ENCODE measurements at regions not wholly inside any gene's neighbourhood (a gene's known extent, or its start where the extent isn't known, plus 50 kb on each side); places are given as distances from the start of the nearest gene placed in this dataset.

DNA sequence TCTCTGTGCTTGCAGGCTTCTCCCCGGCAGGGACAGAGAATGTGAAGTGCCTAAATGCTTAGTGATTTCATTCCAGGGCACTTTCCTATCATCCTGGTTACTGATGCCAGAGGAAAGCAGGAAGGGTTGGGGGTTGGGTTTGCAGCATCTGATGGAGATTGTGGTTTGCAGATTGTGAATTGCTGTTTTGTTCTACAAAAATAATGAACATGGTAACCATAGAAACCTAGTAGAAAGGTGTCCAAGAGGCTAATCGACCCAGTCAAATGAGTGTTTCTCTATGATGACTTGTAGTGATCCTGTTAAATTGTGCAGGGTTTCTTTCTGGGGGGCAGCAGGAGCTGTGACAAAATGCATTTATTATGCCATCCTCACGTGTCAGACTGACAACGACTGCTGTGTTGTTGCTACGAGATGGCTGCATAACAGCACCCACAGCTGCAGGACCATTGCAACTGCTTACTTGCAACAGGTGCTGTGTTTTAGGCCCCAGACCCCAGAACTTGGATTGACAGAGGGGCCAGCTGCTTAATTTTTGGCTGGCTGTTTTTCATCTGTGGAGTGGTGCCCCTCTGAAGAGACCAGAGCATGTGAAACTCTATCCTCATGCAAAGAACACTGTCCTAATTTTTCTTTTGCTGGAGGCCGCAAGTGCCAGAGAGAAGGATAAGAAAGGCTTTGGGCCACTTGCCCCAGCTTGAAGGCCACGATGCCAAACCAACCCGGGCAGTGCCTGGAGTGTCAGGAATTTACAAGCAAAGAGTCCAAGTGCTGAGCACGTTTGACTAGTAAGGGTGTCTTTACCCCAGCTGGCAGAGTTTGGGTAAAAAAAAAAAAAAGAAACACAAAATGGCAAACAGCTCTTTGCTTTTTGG is 397.8 kb downstream of the GADD45G start:
- 37 to 57% (median 41%) methylated on average over 9 of the region's 9 CpGs for WGBS, 4 donors
- H3K9me3 ChIP-seq (replicated peaks in 1 of 3): peaks cover 0 to 7% (median 0%) of the 10 kb centered on the region in 3 donors
- DNase-seq: peak in 6 of 7 donors; percentile 27 to 75 (median 60)
- H3K4me3 ChIP-seq: no peak overlapping the region
- intact Hi-C loops (cut with DNase I): no loop called here
- H3K27me3 ChIP-seq: no peaks in the 10 kb centered on the region
- H3K4me1 ChIP-seq (replicated peaks in 1 of 2): peaks cover 44 to 53% of the 10 kb centered on the region in 2 donors
- no peaks in the 10 kb centered on the region for H3K36me3 ChIP-seq (replicated peaks in 1 of 2)
- peak overlapping the region in 4 of 5 donors; percentile 11 to 95 (median 92) for H3K27ac ChIP-seq
- TF ChIP-seq, protein P1, sequence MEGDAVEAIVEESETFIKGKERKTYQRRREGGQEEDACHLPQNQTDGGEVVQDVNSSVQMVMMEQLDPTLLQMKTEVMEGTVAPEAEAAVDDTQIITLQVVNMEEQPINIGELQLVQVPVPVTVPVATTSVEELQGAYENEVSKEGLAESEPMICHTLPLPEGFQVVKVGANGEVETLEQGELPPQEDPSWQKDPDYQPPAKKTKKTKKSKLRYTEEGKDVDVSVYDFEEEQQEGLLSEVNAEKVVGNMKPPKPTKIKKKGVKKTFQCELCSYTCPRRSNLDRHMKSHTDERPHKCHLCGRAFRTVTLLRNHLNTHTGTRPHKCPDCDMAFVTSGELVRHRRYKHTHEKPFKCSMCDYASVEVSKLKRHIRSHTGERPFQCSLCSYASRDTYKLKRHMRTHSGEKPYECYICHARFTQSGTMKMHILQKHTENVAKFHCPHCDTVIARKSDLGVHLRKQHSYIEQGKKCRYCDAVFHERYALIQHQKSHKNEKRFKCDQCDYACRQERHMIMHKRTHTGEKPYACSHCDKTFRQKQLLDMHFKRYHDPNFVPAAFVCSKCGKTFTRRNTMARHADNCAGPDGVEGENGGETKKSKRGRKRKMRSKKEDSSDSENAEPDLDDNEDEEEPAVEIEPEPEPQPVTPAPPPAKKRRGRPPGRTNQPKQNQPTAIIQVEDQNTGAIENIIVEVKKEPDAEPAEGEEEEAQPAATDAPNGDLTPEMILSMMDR (IDR thresholded peaks at IDR 0.05): no peak
- TF ChIP-seq POLR2A (IDR thresholded peaks at IDR 0.05): peak in 1 of 2 donors; percentile 11

DNA sequence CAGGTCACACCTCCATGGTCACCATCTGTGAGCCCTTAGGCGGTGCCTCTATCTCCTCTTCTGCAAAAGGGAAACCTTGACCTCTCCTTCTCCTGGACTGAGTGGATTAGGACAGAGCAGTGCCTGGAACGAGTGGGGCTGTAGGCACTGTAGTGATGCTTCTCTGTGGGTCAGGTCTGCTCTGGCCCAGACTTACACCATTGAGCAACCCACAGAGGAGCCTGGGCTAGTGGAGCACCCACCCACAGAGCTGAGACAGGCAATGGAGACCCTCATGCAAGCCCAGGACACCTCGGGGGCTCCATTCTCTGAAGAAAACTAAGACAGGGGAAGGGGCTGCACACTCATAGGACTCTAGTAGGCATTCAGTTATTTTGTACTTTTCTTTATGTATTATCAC is 400.6 kb downstream of the GADD45G start:
- intact Hi-C loops (cut with DNase I): no loop called here
- H3K4me1 ChIP-seq (replicated peaks in 1 of 2): peaks cover 34 to 35% of the 10 kb centered on the region in 2 donors
- 82 to 94% (median 86%) methylated on average over 3 of the region's 3 CpGs for WGBS, 4 donors

DNA sequence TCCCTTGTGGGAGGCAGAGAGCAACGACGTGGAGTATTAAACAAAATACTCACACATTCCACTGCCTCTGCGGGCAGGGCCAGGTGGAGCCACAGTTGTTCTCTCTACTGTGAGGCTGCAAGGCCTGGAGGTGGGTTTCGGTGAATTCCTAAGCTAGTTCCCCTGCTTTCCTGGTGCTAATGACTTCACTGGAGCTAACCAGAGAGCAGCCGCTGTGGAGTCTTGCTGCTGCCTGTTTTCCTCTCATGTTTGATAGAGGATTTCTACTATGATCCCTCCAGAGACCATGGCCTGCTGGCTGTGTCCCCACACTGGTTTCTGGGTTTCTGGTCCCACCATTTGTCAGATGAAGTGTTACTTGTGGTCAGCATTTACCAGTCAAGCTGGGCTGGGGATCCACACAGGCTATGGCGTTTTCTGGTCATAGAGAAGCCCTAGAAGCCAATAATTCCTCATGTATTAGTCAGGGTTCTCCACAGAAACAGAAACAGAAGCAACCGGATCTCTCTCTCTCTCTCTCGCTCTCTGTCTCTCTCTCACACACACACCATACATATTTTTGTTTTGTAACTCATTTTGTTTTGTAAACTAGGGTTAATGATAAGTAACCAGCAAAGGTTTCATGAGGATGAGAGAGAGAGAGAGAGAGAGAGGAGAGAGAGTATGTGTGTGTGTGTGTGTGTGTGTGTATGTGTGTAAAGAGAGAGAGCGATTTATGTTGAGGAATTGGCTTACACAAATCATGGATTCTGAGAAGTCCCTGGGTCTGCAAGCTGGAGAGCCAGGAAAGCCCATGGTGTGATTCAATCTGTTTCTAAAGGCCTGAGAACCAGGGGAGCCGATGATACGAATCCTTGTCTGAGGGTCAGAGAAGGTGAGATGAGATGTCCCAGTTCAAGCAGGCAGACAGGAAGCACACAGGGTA is 403.0 kb downstream of the GADD45G start:
- WGBS, 4 donors: 73 to 80% (median 77%) methylated on average over 11 of the region's 11 CpGs
- H3K27me3 ChIP-seq: no peaks in the 10 kb centered on the region
- intact Hi-C loops (cut with DNase I): no loop called here
- peak overlapping the region in 1 of 5 donors; percentile 27 for H3K27ac ChIP-seq
- TF ChIP-seq, protein P1 (IDR thresholded peaks at IDR 0.05): no peak
- TF ChIP-seq POLR2A (IDR thresholded peaks at IDR 0.05): no peak
- no peaks in the 10 kb centered on the region for H3K36me3 ChIP-seq (replicated peaks in 1 of 2)
- peaks cover 0 to 7% (median 0%) of the 10 kb centered on the region in 3 donors for H3K9me3 ChIP-seq (replicated peaks in 1 of 3)
- H3K4me1 ChIP-seq (replicated peaks in 1 of 2): peaks cover 11% of the 10 kb centered on the region in 2 donors
- no peak for DNase-seq
- no peak overlapping the region for H3K4me3 ChIP-seq

More for the DNA sequence above, 400.6 kb downstream of the GADD45G start:
- no peak overlapping the region for H3K27ac ChIP-seq
- peaks cover 0 to 7% (median 0%) of the 10 kb centered on the region in 3 donors for H3K9me3 ChIP-seq (replicated peaks in 1 of 3)
- no peaks in the 10 kb centered on the region for H3K36me3 ChIP-seq (replicated peaks in 1 of 2)
- H3K4me3 ChIP-seq: no peak overlapping the region
- TF ChIP-seq, protein P1 (IDR thresholded peaks at IDR 0.05): no peak
- TF ChIP-seq POLR2A (IDR thresholded peaks at IDR 0.05): no peak
- no peaks in the 10 kb centered on the region for H3K27me3 ChIP-seq
- no peak for DNase-seq

DNA sequence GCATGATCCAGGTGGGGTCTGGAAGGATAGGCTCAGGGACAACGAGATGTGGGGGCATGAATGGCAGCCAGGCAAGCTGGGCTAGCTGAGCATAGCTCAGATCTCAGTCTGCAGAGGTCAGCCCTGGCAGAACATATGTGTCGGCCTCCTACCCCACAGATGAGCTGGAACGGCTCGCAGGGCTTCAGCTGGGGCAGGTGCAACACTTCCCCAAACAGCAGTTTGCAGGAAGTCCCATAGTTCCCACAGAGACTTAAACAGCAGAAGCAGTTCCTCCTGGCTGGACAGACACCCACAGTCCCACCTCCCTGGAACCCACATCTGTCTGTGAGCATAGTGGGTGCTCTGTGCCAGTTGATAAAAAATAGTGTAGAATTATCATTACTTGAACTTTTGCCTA is 404.6 kb downstream of the GADD45G start:
- WGBS, 4 donors: 63 to 80% (median 76%) methylated on average over 1 to 4 of the region's 4 CpGs
- TF ChIP-seq, protein P1 (IDR thresholded peaks at IDR 0.05): no peak
- no peak for TF ChIP-seq POLR2A (IDR thresholded peaks at IDR 0.05)
- Histone ChIP-seq H3K9me3 (replicated peaks in 1 of 3) (peaks cover 0 to 7% (median 0%) of the 10 kb centered on the region in 3 donors), H3K27me3 (no peaks in the 10 kb centered on the region), H3K4me1 (replicated peaks in 1 of 2) (no peaks in the 10 kb centered on the region), H3K27ac (no peak overlapping the region), H3K4me3 (no peak overlapping the region), H3K36me3 (replicated peaks in 1 of 2) (no peaks in the 10 kb centered on the region)
- no peak for DNase-seq
- intact Hi-C loops (cut with DNase I): no loop called here
